Activated T-helper 1 cell treated with Interleukin-2 at 50 U/mL for 16 hours (primary cell): ENCODE measurements at regions not wholly inside any gene's neighbourhood (a gene's known extent, or its start where the extent isn't known, plus 50 kb on each side); places are given as distances from the start of the nearest gene placed in this dataset.
"Not testable (repeated sequence)": the region's sequence is repeated elsewhere in the genome, so short reads cannot be mapped to it uniquely, and the experiment has no call there.

Experiments used
- DNase-seq: peaks from one replicate; pipeline ENCODE4 v3.0.0-alpha.2; 2020; ENCODE audit warnings: low read depth

DNA sequence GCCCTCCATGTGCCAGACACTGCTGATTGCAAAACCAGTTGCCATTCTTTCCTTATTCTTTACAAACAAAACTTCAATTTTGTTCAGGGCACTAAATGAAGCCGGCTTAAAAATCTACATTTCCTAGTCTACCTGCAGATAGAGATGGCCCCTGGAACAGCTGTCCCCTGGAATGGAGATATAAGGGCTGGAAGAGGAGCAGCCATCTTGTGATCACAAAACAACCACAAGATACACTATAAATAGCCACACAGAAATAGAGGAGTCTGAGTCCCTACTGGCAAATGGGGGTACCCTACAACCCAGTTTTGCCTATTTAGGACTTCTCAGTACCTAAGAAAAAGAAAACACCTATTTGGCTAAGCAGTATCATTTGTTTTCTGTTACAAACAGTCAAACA, 115.9 kb upstream of the BEND6 start:
- no peak for DNase-seq

DNA sequence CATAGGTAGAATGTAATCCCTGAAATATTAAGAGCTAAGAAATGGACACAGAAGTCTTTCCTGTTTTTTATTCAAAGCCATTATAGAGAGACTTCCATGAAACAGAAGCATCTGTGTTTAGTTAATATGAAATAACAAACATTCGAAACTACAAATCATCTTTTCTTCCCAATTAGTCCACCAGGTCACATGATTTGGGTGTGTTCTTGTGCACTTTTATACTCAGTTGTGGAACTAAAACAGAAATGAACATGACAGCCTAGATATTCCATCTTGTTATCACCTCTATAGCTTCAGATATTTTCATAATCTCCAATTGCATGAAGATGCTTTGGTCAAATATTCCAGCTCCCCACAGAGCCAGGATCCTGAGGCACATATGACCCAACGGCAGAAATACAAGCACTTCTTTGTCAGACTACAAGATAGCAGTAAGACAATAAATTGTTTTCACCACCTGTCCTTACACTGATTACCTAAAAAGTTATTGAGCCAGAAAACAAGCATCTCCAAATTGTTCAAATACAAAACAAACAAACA, 116.8 kb upstream of the BEND6 start:
- DNase-seq: no peak

DNA sequence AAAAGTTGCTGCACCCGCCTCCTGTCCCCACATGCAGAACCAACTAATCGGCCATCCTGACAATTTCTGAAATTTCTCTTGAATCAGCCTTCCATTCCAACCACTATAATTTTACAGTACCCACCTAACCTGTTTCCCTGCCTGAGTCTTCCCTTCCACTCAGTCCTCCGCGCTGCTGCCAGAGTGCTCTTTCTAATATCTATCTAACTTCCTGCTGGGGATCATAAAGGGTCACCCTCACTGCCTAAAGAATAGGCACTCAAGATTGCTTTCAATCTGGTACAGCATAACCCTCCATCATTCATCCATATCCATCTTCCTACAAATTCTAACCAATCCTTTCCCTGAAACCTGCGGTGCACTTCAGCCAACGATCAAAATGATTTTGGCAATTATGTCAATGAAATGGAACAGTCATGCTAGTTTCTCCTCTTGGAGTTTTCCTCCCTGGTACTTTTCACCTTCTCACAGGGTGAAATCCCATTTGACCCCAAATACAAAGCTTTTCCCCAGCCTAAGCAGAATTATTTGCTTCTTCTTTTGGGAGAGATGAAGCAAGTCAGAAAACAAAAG, 117.5 kb upstream of the BEND6 start:
- DNase-seq: no peak

DNA sequence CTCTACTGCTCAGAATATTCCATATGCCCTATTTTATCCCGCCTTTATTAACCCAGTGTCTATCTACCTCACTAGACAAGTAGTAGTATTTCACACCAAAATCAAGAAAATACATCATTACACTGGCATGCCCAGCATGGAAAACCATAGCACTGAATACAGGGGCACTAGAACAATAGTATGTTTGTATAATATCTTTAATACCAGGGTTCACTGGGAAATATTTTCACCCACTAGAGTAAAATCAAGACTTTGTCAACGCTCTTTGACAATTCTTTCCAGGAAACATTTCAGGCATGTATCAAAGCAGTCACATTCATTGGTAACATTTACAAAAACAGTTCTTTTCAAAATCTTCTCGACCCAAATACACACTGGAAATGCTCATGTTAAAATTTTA, 119.3 kb upstream of the BEND6 start:
- no peak for DNase-seq

DNA sequence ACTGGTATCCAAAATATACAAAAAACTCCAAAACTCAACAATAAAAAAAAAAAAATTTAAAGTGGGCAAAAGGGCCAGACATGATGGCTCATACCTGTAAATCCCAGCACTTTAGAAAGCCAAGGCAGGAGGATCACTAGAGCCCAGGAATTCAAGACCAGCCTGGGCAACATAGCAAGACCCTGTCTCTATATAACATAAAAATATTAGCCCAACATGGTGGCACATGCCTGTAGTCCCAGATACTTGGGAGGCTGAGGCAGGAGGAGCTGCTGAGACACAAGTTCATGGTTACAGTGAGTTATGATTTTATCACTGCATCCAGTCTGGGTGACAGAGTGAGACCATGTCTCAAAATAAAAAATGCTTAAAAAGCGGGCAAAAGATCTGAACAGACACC, 121.0 kb upstream of the BEND6 start:
- no peak for DNase-seq

DNA sequence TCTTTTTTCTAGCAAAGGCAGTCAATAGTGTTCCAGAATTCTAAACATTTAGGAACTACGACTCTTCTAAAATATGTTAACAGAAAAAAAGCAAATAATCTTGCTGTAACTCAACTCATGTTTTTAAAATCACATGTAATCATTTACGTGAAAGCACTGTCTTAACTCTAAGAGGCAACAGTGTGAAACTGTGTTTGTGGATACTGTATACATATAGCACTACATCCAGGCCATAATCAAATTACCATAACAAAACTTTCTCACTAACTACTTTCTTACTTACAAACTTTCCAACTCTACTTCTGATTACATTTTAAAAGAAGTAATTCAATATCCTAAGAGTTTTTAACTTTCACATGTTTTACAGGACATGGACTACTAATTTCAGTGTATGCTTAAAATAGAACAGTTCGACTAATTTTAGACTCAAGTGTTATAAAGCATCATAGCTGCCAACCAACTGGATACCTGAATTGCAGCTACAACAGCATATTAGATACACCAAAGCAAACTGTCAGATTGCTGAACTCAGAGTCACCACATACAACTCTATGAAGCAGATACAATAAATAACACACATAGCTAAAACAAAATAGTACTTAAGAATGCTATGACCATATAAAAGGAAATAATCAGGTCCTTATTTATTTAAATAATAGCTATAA, 121.6 kb upstream of the BEND6 start:
- no peak for DNase-seq

DNA sequence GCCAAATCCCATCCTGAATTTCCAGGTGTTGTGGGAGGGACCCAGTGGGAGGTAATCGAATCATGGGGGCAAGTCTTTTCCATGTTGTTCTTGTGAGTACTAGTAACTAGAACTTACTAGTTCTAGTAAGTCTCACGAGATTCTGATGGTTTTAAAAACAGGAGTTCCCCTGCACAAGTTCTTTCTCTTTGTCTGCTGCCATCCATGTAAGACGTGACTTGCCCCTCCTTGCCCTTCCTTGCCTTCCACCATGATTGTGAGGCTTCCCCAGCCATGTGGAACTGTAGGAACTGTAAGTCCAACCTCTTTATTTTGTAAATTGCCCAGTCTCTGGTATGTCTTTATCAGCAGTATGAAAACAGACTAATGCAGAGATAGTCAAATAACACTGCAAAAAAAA, 122.7 kb upstream of the BEND6 start:
- DNase-seq: no peak

DNA sequence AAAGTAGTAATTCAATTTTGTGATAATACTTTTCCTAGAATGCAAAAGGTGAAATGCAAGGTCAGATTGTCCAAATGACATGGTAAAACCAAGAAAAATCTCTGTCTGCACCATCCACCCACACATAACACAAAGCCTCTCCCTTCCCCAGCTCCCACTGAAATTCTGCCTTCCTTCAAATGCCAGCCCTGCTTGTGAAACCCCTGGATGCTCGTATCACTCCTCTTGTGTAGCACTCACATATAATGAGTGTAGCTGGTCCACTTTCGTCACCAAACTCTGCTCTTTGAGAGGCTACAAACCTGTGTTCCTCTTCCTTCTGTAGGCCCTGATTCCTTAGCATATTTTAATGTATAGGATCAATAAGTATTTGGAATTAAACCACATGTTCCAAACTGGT, 123.6 kb upstream of the BEND6 start:
- no peak for DNase-seq

DNA sequence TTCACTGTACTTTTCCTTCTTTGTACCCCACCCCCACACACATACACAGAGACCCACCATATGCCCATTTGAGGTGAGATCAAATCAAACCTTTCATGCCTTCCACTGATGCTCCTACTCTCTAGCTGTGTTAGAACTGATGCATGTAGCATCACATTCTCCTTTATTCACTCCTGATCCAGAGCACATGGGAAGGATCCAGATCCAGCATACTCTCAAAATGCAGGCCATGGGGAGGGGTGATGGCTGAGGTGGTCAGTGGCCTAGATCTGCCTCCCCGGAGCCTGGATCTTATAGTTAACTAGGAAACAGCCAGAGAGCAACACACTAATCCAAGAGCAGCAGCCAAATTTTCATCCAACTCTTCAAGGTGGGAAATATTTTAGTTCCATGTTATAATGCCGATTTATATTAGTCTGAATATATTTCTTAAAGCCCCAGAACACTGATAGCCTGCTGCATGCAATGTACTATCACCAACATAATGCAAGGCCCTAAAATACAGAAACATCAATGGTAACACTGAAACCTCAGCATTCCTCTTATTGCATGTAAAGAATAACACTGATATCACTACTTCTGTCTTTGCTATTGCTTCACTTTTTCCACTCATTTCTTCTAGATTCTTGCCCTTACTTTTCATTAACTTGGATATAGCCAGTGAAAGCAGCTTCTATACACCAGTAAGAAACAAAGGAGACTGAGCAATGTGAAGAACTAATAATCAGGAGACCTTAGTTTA, 126.8 kb upstream of the BEND6 start:
- no peak for DNase-seq

DNA sequence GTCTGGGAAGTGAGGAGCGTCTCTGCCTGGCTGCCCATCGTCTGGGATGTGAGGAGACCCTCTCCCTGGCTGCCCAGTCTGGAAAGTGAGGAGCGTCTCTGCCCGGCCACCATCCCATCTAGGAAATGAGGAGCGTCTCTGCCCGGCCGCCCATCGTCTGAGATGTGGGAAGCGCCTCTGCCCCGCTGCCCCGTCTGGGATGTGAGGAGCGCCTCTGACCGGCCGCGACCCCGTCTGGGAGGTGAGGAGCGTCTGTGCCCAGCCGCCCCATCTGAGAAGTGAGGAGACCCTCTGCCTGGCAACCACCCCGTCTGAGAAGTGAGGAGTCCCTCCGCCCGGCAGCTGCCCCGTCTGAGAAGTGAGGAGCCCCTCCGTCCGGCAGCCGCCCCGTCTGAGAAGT, 130.5 kb upstream of the BEND6 start:
- not testable (repeated sequence) for DNase-seq

DNA sequence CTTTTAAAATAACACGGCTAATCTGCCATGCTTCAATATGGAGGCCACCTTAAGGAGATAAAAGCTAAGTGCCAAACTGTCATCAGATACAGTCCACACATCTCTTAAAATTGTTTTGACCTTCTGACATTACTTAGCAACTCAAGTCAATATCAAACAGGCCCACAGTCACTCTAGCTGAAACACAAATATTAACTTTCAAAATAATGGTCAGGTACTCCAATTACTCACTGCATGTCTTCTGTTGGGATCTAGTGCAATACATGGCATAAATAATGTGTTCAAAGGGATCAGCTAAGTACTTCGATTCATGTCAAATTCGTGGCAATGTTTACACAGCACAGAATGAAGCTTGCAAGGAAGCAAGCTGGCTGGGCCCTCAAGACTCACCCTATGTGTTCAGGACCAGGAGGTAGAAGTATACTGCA, 133.9 kb upstream of the BEND6 start:
- no peak for DNase-seq

DNA sequence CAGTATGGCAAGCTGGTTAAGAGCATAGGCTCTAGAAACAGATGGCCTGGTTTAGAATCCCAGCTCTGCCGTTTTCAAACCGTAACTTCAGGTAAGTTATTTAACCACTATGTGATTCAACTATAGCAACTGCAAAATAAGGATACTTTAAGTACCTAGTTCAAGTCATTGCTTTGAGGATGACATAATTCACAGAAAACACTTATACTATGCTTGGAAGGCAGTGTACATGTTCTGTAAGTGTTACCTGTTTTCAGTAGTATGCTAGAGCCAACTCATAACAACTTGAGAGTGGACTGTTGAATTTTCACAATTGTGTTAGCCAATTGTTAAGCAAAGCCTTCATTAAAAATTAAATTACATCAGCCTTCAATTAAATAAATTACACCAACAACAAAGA, 134.8 kb upstream of the BEND6 start:
- no peak for DNase-seq

DNA sequence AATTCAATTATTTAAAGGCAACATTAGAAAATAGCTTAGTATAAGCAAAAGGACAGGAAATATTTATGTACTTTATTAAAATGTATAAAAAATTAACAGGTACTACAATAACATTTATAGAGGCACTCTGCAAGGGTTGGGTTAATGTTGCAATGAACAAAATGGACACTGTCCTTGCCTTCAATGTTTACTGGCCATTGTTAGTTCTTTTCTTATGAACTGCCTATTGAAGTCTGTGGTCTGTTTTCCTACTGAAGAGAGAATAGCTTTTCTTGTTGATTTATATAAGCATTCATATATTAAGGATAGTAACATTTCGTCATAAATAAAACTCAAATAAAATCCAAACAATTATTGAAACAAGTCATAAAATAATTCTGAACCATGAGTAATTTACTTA, 135.3 kb upstream of the BEND6 start:
- no peak for DNase-seq

DNA sequence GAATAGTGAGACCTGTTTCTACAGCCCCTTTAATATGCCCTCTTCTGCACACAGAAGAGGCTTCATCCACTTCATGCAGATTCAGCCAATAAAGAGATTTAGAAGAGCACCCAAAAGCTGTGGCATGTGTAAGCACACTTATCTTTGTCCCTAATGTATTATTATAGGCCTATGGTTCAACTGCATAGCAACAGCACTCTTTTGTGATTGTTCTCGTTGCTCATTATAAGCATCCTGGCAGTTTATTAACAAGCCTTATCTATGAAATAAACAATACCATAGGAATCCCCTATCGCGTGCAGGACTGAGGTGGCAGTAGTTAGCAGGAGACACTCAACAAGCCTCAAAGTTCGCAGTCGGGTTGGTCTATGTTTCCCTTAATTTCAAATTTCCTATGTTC, 138.5 kb upstream of the BEND6 start:
- no peak for DNase-seq

DNA sequence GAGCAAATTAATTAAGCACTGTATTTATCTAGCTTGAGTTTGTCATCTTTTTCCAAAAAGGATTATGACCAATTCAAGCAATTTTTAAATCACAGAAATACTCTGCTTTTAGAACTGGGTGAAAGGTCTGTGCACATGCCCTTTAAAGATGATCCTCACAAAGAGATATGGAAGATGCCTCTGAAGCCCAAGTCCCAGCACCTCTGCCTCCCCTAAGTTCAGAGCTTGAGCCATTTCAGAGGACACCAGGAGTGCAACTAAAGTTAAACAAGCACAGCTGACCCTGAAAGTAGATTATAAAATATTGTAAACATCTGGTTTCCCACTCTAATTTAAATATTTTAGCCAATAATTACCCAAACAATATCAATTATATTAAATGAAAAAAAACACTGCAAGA, 139.5 kb upstream of the BEND6 start:
- no peak for DNase-seq

DNA sequence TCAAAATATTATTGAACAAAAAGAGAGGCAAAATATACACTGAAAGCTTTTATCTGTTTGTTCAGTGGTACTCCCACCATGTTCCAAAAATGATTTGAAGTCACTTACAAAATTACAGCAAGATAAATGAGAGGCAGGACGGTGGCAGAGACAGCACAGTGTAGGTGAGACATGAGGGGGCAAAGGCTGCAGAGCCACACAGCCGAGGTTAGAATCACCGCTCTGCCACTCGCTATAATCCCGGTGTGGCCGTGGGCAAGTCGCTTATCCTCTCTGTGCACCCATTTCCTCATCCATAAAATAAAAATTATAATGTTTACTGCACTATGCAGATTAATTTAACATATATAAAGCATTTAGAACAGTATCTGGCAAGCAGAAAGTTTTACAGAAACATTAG, 140.1 kb upstream of the BEND6 start:
- no peak for DNase-seq

DNA sequence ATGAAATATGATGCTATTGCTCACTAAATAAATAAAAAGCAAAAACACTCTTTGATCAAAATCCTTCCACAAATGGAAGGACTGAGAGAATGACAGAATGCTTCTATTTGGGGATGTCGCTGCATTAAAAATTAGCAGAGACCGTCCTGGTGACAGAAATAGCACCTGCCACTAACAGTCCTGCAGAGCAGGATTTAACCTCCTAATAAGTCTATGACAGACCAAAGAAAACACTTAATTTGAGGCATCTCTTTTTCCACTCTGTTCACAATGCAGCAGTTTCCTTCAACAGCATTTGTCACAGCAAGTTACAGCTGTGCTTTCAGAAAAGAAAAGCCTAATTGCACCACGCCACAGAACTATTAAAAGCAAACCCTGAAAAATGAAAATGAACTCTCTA, 140.6 kb upstream of the BEND6 start:
- no peak for DNase-seq

DNA sequence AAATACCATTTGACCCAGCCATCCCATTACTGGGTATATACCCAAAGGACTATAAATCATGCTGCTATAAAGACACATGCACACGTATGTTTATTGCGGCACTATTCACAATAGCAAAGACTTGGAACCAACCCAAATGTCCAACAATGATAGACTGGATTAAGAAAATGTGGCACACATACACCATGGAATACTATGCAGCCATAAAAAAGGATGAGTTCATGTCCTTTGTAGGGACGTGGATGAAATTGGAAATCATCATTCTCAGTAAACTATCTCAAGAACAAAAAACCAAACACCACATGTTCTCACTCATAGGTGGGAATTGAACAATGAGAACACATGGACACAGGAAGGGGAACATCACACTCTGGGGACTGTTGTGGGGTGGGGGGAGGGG, 142.1 kb upstream of the BEND6 start:
- not testable (repeated sequence) for DNase-seq

DNA sequence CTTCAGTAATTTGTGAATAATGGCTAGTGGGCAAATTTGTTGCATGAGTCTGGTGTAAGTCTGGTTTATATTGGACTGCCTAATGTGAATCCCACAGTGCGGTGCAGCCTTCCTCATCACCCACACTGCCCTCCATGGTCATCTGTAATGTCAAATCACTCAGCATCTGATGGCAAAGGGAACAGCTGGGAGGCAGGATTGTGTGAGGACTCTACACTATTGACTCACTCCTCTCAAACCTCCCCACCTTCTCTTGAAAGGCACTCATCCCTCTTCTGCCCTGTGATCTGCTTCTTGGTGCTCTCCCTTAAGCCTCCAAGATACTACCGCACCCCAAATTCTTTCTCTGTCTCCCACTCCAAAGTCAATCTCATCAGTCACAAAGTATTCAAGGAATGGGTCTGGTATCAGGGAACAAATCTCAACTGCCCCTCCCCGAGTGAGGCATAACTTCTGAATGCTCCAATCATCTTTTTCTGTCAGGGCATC, 146.0 kb upstream of the BEND6 start:
- no peak for DNase-seq

DNA sequence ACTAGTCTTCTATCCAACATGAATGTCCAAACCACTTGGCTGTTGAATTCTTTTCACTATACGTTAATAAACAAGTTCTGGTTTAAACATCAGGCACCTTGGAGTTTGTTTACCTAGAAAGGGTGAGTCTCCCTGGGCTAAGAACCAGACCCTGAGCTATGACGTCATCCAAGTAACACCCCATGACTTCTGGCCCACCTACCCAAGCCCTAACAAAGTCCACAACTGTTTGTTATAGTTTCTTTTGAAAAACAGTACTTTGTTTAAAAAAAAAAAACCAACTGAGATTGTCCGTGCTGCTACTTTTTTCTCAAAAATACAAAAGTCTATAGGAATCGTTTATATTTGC, 146.9 kb upstream of the BEND6 start:
- no peak for DNase-seq

DNA sequence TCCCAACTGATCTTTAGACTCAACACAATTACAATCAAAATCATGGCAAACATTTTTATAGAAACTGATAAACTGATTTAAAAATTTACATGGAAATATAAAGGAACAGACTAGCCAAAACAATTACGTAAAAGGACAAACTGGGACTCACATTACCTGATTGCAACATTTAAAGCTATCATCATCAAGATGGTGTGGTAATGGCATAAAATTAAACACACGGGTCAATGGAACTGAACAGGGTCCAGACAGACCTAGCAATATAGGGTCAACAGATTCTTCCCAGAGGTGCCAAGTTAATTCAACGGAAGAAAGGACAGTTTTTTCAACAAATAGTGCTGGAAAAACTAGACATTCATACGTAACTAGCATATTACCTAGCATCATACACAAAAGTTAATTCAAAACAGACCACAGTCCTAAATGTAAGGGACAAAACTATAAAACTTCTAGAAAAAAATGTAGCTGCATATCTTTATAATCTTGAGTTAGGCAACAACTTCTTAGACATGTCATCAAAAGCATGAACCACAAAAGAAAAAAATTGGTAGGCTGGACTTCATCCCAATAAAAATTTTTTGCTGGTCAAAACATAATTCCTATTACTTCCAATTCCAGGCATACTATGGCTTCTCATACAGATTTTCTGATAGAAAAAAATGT, 147.4 kb upstream of the BEND6 start:
- no peak for DNase-seq

DNA sequence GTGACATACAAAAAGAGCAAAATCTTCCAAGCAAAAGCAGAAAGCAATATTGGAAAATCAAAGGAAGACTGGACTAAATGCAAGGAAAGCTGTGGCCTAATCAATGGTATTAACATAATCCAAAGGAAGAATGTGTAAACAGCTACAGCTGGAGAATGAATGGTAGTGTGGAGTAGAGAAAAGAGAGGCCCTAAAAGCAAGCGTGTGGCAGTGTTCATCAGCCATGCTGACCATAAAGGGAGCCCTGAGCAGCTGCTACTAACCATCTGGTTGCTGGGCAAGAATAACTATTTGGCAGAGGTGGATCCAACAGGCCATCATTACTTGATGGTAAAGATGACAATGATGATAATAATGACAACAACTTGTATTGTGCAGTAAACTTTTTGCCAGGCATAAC, 148.5 kb upstream of the BEND6 start:
- DNase-seq: no peak

DNA sequence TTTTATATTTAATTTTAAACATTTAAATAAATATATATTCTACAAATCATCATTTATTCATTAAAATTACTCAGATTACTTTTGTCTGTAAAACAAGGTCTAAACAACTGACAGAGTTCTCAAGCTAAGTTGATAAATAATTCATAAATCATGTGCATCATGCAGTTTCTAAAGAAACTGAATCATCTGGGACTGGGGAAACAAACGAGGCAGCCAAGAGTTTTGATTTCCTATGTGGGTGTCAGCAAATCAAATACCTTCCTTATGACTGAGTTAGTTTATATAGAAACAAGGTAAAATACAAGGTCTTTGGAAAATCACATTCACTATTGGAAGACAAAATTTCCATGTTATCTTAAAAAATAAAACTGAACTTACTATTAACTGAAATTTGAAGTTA, 149.9 kb upstream of the BEND6 start:
- no peak for DNase-seq
